ENCODE measurements at regions not wholly inside any gene's neighbourhood (a gene's known extent, or its start where the extent isn't known, plus 50 kb on each side); places are given as distances from the start of the nearest gene placed in this dataset.

DNA sequence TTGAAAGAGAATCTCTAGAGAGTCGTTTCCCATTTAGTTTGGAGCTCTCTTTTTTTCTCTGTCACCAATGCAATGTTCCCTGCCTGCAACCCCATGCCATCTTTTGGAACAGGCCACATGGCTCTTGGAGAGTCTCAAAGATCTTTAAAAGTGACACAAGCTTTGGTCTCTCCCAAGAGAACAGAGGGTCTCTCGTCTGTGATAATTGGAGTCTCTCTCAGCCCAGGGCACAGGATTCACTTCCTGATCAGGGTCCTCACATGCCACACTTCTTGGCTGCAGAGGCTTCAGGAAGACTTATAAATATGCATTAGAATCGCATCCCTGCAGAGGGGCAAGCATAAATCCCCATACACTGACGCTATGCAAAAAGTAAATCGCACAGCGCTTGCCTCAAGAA lies 240.5 kb downstream of the IRS2 start:
- Histone ChIP-seq H3K27ac (no peak overlapping the region), H3K36me3 (no peaks in the 10 kb centered on the region), H3K4me1 (no peaks in the 10 kb centered on the region), H3K9me3 (no peaks in the 10 kb centered on the region), H3K27me3 (no peaks in the 10 kb centered on the region), H3K4me3 (no peak overlapping the region)
- DNase-seq (ENCODE audit: extremely low spot score in 2 of 2) = no peak
- TF ChIP-seq POLR2A (IDR thresholded peaks at IDR 0.05) (no peak), POLR2AphosphoS5 (IDR thresholded peaks at IDR 0.05; ENCODE audit: insufficient read depth in 1 of 2, low read depth in 1 of 2) (no peak)
- intact Hi-C loops (cut with DNase I) = no loop called here

DNA sequence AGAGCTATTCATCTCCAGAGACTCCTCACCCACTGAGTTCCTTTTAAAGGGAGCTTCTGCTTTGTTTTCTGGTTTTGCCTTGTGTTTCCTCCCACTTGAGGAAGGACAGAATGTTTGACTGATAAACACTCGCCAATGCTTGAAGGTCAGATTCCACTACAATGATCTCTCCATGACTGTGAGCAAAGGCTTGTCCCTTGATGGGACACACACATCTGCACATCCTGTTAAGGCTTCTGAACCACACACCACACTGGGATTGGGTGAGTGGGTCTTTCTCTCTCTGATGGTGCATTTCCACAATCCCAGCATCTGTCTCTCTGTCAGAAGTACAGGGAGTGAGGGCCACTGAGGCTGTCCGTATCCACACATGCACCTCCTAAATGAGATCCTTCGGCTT lies 245.3 kb downstream of the IRS2 start:
- no peak for DNase-seq (ENCODE audit: extremely low spot score in 2 of 2)
- Histone ChIP-seq H3K27me3 (no peaks in the 10 kb centered on the region), H3K36me3 (no peaks in the 10 kb centered on the region), H3K4me3 (no peak overlapping the region), H3K9me3 (no peaks in the 10 kb centered on the region), H3K27ac (no peak overlapping the region), H3K4me1 (no peaks in the 10 kb centered on the region)
- TF ChIP-seq POLR2AphosphoS5 (IDR thresholded peaks at IDR 0.05; ENCODE audit: insufficient read depth in 1 of 2, low read depth in 1 of 2) (no peak), POLR2A (IDR thresholded peaks at IDR 0.05) (no peak)
- TF ChIP-seq, protein P1, sequence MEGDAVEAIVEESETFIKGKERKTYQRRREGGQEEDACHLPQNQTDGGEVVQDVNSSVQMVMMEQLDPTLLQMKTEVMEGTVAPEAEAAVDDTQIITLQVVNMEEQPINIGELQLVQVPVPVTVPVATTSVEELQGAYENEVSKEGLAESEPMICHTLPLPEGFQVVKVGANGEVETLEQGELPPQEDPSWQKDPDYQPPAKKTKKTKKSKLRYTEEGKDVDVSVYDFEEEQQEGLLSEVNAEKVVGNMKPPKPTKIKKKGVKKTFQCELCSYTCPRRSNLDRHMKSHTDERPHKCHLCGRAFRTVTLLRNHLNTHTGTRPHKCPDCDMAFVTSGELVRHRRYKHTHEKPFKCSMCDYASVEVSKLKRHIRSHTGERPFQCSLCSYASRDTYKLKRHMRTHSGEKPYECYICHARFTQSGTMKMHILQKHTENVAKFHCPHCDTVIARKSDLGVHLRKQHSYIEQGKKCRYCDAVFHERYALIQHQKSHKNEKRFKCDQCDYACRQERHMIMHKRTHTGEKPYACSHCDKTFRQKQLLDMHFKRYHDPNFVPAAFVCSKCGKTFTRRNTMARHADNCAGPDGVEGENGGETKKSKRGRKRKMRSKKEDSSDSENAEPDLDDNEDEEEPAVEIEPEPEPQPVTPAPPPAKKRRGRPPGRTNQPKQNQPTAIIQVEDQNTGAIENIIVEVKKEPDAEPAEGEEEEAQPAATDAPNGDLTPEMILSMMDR (IDR thresholded peaks at IDR 0.05) = no peak
- intact Hi-C loops (cut with DNase I) = no loop called here

DNA sequence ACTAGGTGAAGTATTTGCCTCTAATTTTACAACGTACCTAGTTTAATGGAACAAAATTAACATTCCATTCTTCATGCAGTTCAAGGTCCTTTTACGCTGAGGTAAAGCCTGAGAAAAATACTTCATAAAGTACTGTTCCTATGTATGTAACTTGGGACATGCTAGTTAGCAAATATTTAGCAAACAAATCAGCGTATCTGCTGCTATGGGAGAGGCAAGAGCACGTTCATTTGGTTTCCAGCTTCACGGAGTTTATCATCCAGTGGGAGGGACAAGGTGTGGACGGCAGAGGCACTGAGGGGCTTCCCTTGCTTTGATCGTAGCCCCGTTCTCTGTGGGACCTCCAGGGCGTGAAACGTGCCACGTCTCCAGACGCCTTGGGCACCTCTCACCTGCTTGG lies 248.8 kb downstream of the IRS2 start:
- H3K27ac ChIP-seq = no peak overlapping the region
- H3K4me1 ChIP-seq = no peaks in the 10 kb centered on the region
- TF ChIP-seq, protein P1 (IDR thresholded peaks at IDR 0.05) = no peak
- intact Hi-C loops (cut with DNase I) = no loop called here
- H3K27me3 ChIP-seq = no peaks in the 10 kb centered on the region
- no peak for DNase-seq (ENCODE audit: extremely low spot score in 2 of 2)
- H3K36me3 ChIP-seq = no peaks in the 10 kb centered on the region
- H3K4me3 ChIP-seq = no peak overlapping the region
- H3K9me3 ChIP-seq = no peaks in the 10 kb centered on the region

DNA sequence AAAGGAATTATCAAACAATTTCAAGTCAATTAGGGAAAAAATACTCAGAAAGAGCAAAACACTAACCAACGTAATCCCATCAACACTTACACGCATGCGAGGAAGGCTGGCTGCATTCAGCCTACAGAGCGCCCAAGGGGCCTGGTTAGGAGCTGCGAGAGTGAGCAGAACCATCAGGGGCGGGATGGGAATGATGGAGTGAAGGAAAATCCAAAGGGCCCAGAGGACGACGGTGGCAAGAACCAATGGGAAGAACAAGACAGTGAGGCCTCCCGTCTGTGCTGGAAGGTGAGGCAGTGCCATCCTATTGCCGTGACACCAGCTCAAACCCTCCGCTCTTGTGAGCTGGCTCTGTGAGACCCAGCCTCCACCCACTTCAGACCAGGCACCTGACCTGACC lies 253.0 kb downstream of the IRS2 start:
- Histone ChIP-seq H3K4me3 (no peak overlapping the region), H3K27ac (no peak overlapping the region), H3K4me1 (no peaks in the 10 kb centered on the region), H3K27me3 (no peaks in the 10 kb centered on the region), H3K9me3 (no peaks in the 10 kb centered on the region), H3K36me3 (no peaks in the 10 kb centered on the region)
- intact Hi-C loops (cut with DNase I) = no loop called here
- DNase-seq (ENCODE audit: extremely low spot score in 2 of 2) = no peak
- TF ChIP-seq POLR2A (IDR thresholded peaks at IDR 0.05) (no peak), POLR2AphosphoS5 (IDR thresholded peaks at IDR 0.05; ENCODE audit: insufficient read depth in 1 of 2, low read depth in 1 of 2) (no peak)
- TF ChIP-seq, protein P1 (IDR thresholded peaks at IDR 0.05) = no peak

DNA sequence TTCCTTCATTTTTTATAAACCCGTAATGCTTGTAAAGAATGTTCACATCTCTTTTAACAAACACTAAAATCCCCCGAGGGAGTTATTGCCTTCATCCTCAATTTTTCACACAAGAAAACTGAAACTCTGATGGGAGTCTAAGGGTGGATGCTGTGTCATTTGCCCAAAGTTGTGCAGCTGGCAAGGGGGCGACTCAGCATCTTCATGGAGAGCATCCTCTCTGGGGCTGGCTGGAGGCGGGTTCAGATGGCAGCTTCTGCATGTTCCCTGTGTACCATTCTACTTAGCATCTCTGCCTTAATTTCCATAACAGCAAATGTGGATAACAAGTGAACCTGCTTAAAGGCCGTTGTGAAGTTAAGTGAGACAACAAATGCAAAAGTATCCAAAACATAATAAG lies 256.4 kb downstream of the IRS2 start:
- Histone ChIP-seq H3K27ac (no peak overlapping the region), H3K4me3 (no peak overlapping the region), H3K27me3 (no peaks in the 10 kb centered on the region), H3K36me3 (no peaks in the 10 kb centered on the region), H3K9me3 (no peaks in the 10 kb centered on the region), H3K4me1 (no peaks in the 10 kb centered on the region)
- intact Hi-C loops (cut with DNase I) = no loop called here
- DNase-seq (ENCODE audit: extremely low spot score in 2 of 2) = no peak
- TF ChIP-seq, protein P1 (IDR thresholded peaks at IDR 0.05) = no peak
- TF ChIP-seq POLR2A (IDR thresholded peaks at IDR 0.05) (no peak), POLR2AphosphoS5 (IDR thresholded peaks at IDR 0.05; ENCODE audit: insufficient read depth in 1 of 2, low read depth in 1 of 2) (no peak)

DNA sequence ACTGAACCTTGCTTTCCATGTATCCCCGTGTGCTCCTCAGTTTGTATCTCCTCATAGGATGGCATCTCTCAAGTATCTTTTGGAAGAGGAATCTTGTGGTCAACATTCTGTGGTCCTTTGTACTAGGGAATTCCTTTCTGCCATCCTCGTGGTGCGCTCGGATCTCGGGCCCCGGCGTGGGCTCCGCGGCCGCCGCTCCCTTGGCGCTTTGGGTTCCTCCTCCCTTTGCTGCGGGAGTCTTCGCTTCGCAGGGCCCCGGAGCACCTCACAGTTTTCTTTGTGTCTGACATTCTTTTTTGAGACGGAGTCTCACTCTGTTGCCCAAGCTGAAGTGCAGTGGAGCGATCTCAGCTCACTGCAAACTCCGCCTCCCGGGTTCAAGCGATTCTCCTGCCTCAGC lies 264.7 kb downstream of the IRS2 start:
- H3K9me3 ChIP-seq = no peaks in the 10 kb centered on the region
- H3K27ac ChIP-seq = no peak overlapping the region
- no peak overlapping the region for H3K4me3 ChIP-seq
- DNase-seq (ENCODE audit: extremely low spot score in 2 of 2) = no peak
- no peak for TF ChIP-seq POLR2A (IDR thresholded peaks at IDR 0.05)
- TF ChIP-seq POLR2AphosphoS5 (IDR thresholded peaks at IDR 0.05; ENCODE audit: insufficient read depth in 1 of 2, low read depth in 1 of 2) = no peak
- TF ChIP-seq, protein P1 (IDR thresholded peaks at IDR 0.05) = no peak
- no peaks in the 10 kb centered on the region for H3K36me3 ChIP-seq
- intact Hi-C loops (cut with DNase I) = no loop called here
- H3K27me3 ChIP-seq = no peaks in the 10 kb centered on the region
- H3K4me1 ChIP-seq = no peaks in the 10 kb centered on the region

All from vagina (tissue), 2 donors.